HL-60 (cell line): ENCODE measurements at regions not wholly inside any gene's neighbourhood (a gene's known extent, or its start where the extent isn't known, plus 50 kb on each side); places are given as distances from the start of the nearest gene placed in this dataset.

Source experiments
- DNase-seq, 2 experiments: peaks; one replicate each; pipeline ENCODE4 v3.0.0-alpha.2; 2010 to 2020; ENCODE audit warnings: low read depth in 1 of 2, low spot score in 1 of 2
- H3K27ac ChIP-seq: fragments of 250-450 bp; sonication (Bioruptor Pico); replicated peaks from 2 replicates; pipeline ENCODE4 v1.5.1; 2020; ENCODE audit warnings: mild to moderate bottlenecking, moderate library complexity
- H3K27me3 ChIP-seq: fragments of 250-450 bp; sonication (Bioruptor Pico); 2 replicates; pipeline ENCODE4 v1.5.1; 2021; ENCODE audit warnings: mild to moderate bottlenecking, moderate library complexity; ENCODE audit not compliant: insufficient read depth, poor library complexity, severe bottlenecking
- H3K4me3 ChIP-seq: replicated peaks from 2 replicates; pipeline ENCODE4 v1.5.1; 2011; ENCODE audit warnings: mild to moderate bottlenecking, control low read depth, low read length; ENCODE audit not compliant: insufficient read depth
- GABPA ChIP-seq: IDR thresholded peaks from 2 replicates; pipeline ENCODE4 v1.6.1; 2012; ENCODE audit warnings: low read depth
- POLR2AphosphoS5 ChIP-seq: IDR thresholded peaks from 2 replicates; pipeline ENCODE4 v1.6.1; 2012; ENCODE audit warnings: low read depth
- SPI1 ChIP-seq: IDR thresholded peaks from 2 replicates; pipeline ENCODE4 v1.6.1; 2012; ENCODE audit warnings: low read depth, mild to moderate bottlenecking, borderline replicate concordance
- TF ChIP-seq, protein P1 (sequence below): IDR thresholded peaks from one replicate; pipeline ENCODE4 v1.5.1; 2011; ENCODE audit warnings: low read length, control low read depth, inconsistent platforms; ENCODE audit not compliant: insufficient read depth
- TF ChIP-seq, protein P2 (sequence below): IDR thresholded peaks from 2 replicates; pipeline ENCODE4 v1.6.1; 2012; ENCODE audit warnings: low read depth; ENCODE audit not compliant: insufficient replicate concordance

DNA sequence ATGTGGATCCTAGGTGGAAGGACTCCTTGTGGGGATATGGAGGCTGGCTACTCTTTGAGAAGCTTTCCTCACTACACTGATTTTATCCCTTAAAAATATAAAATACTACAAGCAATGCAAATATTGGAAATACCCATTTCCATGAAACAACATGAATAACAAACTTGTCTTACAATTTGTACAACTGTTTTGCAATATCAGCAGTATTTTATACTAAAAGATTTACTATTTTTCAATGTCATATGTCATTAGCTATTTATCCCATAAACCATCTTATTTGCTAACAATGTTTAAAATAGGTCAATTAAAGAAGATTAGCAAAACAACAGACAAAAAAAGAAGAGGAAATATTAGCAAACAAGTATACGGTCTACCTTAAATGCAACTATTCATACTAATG is 1674.1 kb downstream of the PCDH7 start:
- no peak overlapping the region for H3K4me3 ChIP-seq
- DNase-seq, result no peak
- TF ChIP-seq POLR2AphosphoS5, result no peak
- TF ChIP-seq SPI1, result no peak
- no peak for TF ChIP-seq GABPA
- TF ChIP-seq, protein P1, sequence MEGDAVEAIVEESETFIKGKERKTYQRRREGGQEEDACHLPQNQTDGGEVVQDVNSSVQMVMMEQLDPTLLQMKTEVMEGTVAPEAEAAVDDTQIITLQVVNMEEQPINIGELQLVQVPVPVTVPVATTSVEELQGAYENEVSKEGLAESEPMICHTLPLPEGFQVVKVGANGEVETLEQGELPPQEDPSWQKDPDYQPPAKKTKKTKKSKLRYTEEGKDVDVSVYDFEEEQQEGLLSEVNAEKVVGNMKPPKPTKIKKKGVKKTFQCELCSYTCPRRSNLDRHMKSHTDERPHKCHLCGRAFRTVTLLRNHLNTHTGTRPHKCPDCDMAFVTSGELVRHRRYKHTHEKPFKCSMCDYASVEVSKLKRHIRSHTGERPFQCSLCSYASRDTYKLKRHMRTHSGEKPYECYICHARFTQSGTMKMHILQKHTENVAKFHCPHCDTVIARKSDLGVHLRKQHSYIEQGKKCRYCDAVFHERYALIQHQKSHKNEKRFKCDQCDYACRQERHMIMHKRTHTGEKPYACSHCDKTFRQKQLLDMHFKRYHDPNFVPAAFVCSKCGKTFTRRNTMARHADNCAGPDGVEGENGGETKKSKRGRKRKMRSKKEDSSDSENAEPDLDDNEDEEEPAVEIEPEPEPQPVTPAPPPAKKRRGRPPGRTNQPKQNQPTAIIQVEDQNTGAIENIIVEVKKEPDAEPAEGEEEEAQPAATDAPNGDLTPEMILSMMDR, result no peak
- TF ChIP-seq, protein P2, sequence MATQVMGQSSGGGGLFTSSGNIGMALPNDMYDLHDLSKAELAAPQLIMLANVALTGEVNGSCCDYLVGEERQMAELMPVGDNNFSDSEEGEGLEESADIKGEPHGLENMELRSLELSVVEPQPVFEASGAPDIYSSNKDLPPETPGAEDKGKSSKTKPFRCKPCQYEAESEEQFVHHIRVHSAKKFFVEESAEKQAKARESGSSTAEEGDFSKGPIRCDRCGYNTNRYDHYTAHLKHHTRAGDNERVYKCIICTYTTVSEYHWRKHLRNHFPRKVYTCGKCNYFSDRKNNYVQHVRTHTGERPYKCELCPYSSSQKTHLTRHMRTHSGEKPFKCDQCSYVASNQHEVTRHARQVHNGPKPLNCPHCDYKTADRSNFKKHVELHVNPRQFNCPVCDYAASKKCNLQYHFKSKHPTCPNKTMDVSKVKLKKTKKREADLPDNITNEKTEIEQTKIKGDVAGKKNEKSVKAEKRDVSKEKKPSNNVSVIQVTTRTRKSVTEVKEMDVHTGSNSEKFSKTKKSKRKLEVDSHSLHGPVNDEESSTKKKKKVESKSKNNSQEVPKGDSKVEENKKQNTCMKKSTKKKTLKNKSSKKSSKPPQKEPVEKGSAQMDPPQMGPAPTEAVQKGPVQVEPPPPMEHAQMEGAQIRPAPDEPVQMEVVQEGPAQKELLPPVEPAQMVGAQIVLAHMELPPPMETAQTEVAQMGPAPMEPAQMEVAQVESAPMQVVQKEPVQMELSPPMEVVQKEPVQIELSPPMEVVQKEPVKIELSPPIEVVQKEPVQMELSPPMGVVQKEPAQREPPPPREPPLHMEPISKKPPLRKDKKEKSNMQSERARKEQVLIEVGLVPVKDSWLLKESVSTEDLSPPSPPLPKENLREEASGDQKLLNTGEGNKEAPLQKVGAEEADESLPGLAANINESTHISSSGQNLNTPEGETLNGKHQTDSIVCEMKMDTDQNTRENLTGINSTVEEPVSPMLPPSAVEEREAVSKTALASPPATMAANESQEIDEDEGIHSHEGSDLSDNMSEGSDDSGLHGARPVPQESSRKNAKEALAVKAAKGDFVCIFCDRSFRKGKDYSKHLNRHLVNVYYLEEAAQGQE, result no peak
- H3K27ac ChIP-seq, result no peak overlapping the region
- no peaks in the 10 kb centered on the region for H3K27me3 ChIP-seq

DNA sequence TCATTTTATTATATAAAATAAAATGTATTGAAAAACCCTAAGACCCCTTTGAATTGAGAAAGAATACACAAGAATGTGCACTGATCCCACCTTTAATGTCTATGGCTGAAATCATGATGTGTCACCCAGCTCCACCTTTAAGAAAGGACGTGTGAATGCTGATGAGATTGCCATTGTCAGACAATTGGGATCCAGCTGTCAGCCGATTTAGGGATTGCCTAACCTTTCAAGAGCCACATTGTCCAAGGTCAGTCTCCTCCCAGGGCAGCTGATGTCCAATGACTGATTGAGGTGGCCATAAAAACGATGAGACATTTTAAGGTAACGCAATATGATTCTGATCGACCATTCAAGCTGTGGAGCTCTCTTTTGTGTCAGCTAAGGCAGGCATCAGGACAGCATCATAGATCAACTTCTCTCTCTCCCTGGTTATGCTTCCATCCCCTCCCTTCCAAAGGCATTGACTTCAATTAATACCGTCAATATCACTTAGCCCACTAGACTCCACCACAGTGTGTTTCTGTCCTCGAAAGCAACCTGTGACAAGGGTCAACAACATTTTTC is 1676.4 kb downstream of the PCDH7 start:
- TF ChIP-seq, protein P1, result no peak
- TF ChIP-seq, protein P2, result no peak
- TF ChIP-seq SPI1 (no peak), POLR2AphosphoS5 (no peak), GABPA (no peak)

DNA sequence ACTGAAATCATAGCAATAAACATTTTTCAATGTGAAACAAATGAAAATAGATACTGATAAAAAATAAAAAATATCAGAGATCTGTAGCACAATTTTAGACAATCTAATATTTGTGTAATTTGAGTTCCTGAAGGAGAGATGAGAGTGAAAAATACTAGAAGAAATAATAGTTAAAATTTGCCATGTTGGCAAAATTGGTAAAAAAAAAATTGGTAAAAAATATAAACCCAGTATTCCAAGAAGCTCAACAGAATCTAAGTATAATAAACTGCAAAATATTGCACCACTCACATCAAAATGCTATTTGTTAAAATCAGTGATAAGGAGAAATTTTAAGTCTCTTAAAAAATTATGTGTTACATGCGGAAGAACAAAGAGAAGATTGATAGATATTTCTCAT is 1680.7 kb downstream of the PCDH7 start:
- TF ChIP-seq POLR2AphosphoS5, result no peak
- TF ChIP-seq, protein P1, result no peak
- TF ChIP-seq, protein P2, result no peak
- no peak for TF ChIP-seq SPI1
- no peak for TF ChIP-seq GABPA
- DNase-seq, result no peak
- no peaks in the 10 kb centered on the region for H3K27me3 ChIP-seq
- no peak overlapping the region for H3K4me3 ChIP-seq
- no peak overlapping the region for H3K27ac ChIP-seq

More for the DNA sequence above, 1676.4 kb downstream of the PCDH7 start:
- H3K4me3 ChIP-seq, result no peak overlapping the region
- no peak for DNase-seq
- no peak overlapping the region for H3K27ac ChIP-seq
- no peaks in the 10 kb centered on the region for H3K27me3 ChIP-seq
